ENCODE measurements at regions not wholly inside any gene's neighbourhood (a gene's known extent, or its start where the extent isn't known, plus 50 kb on each side); places are given as distances from the start of the nearest gene placed in this dataset. TPM values are rescaled to one million over a fixed set of nuclear protein-coding genes. Genes with fewer than 3 reads are reported as not detected.
"Not testable (repeated sequence)": the region's sequence is repeated elsewhere in the genome, so short reads cannot be mapped to it uniquely, and the experiment has no call there.

DNA sequence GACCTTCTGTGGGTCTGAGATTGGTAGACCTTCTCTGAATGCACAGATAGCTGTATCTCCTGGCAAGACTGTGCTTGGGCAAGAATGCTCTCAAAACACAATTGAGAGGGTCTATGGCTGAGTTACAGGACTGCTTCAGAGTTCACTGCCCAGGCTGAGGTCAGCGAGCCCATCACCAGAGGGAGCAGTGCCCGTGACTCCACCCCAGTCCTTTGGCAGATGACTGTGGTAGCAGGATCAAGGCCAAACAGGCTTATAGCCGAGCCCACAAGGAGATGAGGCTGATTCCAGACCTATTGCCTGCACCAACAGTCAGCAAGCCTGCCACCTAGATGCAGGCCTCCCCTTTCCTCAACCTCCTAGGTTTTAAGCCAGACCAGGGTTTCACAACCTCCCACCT, 89.4 kb downstream of the CHRFAM7A start:
- H3K4me3 ChIP-seq (ENCODE audit: control extremely low read depth in 1 of 5, extremely low read depth in 1 of 5, insufficient read depth in 1 of 5, low read depth in 2 of 5, low read length in 4 of 5); CTCF ChIA-PET; H2AFZ ChIP-seq (ENCODE audit: insufficient read depth, low read depth, low read length, poor library complexity, severe bottlenecking); POLR2A ChIA-PET; H3K27ac Mint-ChIP-seq; H3K36me3 ChIP-seq (replicated peaks in 1 of 2; ENCODE audit: control extremely low read depth in 1 of 2, control insufficient read depth in 1 of 2, extremely low read depth in 1 of 2, insufficient read depth in 2 of 2, low read length in 1 of 2); H3K9me3 ChIP-seq (ENCODE audit: control extremely low read depth in 1 of 3, control insufficient read depth in 2 of 3, insufficient read depth in 1 of 3, low read length in 2 of 3); H3K4me1 Mint-ChIP-seq; H3K27me3 ChIP-seq (replicated peaks in 1 of 4; ENCODE audit: control extremely low read depth in 1 of 4, control insufficient read depth in 3 of 4, insufficient read depth in 4 of 4, low read length in 3 of 4); H4K20me1 ChIP-seq (ENCODE audit: control insufficient read depth, insufficient read depth, low read length, poor library complexity, severe bottlenecking); H3K4me1 ChIP-seq (ENCODE audit: control insufficient read depth in 2 of 2, insufficient read depth in 2 of 2, low read length in 2 of 2); H3K27ac ChIP-seq (ENCODE audit: low read length in 2 of 2); ATAC-seq (ENCODE audit: low read depth); H3K27me3 Mint-ChIP-seq; H3K9me3 Mint-ChIP-seq (ENCODE audit: insufficient read depth); H3K4me2 ChIP-seq (replicated peaks; ENCODE audit: low read depth, low read length, poor library complexity, severe bottlenecking); H3K79me2 ChIP-seq (ENCODE audit: control insufficient read depth, insufficient read depth, low read length); intact Hi-C loops (cut with micrococcal nuclease); DNase-seq; H3K4me3 Mint-ChIP-seq; H3K9ac ChIP-seq (ENCODE audit: low read length): not testable (repeated sequence)
- no CpG with 5 or more reads among the region's 3 CpGs for WGBS (ENCODE audit: insufficient coverage)

Small RNA genes in the stretch of these regions (small RNA-seq; reads per million reads assigned to genes)
- gene RNU6-17P (ENCODE audit: insufficient read length, low read depth, low replicate concordance): not detected

Data from B cell (primary cell).